Calu3 (cell line): ENCODE measurements at regions not wholly inside any gene's neighbourhood (a gene's known extent, or its start where the extent isn't known, plus 50 kb on each side); places are given as distances from the start of the nearest gene placed in this dataset.

Experiments
- BruUV-seq: library from RNA; stranded (reverse); fragments of 400-500 nt; replicated peaks from 2 replicates; lab custom pipeline; 2021; lab: Mats Ljungman, UMichigan
- CTCF ChIA-PET: fragments of 300-600 bp; sonication (Branson Sonifier 250); formaldehyde crosslinking; loops from one replicate; lab custom pipeline; 2022; ENCODE audit warnings: antibody characterized with exemption; lab: Charles Lee
- DNase-seq: peaks from one replicate; pipeline ENCODE4 v3.0.0; 2022
- H3K27ac Mint-ChIP-seq: one replicate; pipeline ENCODE4 v1.8.0; 2022; ENCODE audit warnings: mixed read lengths; ENCODE audit not compliant: unreplicated experiment
- H3K27me3 Mint-ChIP-seq: one replicate; pipeline ENCODE4 v1.8.0; 2022; ENCODE audit warnings: mixed read lengths; ENCODE audit not compliant: unreplicated experiment
- H3K36me3 Mint-ChIP-seq: one replicate; pipeline ENCODE4 v1.8.0; 2022; ENCODE audit warnings: mild to moderate bottlenecking, moderate library complexity, mixed read lengths; ENCODE audit not compliant: insufficient read depth, unreplicated experiment
- H3K4me1 Mint-ChIP-seq: one replicate; pipeline ENCODE4 v1.8.0; 2022; ENCODE audit warnings: mild to moderate bottlenecking, low read depth, mixed read lengths; ENCODE audit not compliant: unreplicated experiment
- H3K4me3 Mint-ChIP-seq: one replicate; pipeline ENCODE4 v1.8.0; 2022; ENCODE audit warnings: mild to moderate bottlenecking, low read depth, moderate library complexity, mixed read lengths; ENCODE audit not compliant: unreplicated experiment
- H3K9me3 Mint-ChIP-seq: one replicate; pipeline ENCODE4 v1.8.0; 2022; ENCODE audit warnings: low read depth, mixed read lengths; ENCODE audit not compliant: unreplicated experiment
- CTCF ChIP-seq: fragments of 200-600 bp; IDR thresholded peaks from one replicate; pipeline ENCODE4 v1.8.0; 2022; ENCODE audit warnings: antibody characterized with exemption; ENCODE audit not compliant: unreplicated experiment
- intact Hi-C: fragments of 100-400 bp; cut with micrococcal nuclease; formaldehyde crosslinking; loops from one replicate; pipeline ENCODE4 v1.10.0; 2022; ENCODE audit not compliant: unreplicated experiment

- Mint-ChIP-seq H3K4me3 (no peak overlapping the region), H3K36me3 (no peaks in the 10 kb centered on the region), H3K9me3 (no peaks in the 10 kb centered on the region), H3K27me3 (no peaks in the 10 kb centered on the region), H3K4me1 (no peaks in the 10 kb centered on the region), H3K27ac (no peak overlapping the region)
- CTCF ChIA-PET = no interaction called here
- TF ChIP-seq CTCF = no peak
- intact Hi-C loops = no loop called here
- no TSS peak for BruUV-seq
- no peak for DNase-seq
These were observed 702.4 kb upstream of the RAB6C start for GRCh38 chr2:129276978-129277584.

GRCh38 chr2:129277585-129277981, 701.9 kb upstream of the RAB6C start:
- BruUV-seq = no TSS peak
- intact Hi-C loops = no loop called here
- no peaks in the 10 kb centered on the region for H3K9me3 Mint-ChIP-seq
- no peaks in the 10 kb centered on the region for H3K4me1 Mint-ChIP-seq
- no peaks in the 10 kb centered on the region for H3K36me3 Mint-ChIP-seq
- CTCF ChIA-PET = no interaction called here
- TF ChIP-seq CTCF = no peak
- H3K4me3 Mint-ChIP-seq = no peak overlapping the region
- DNase-seq = no peak
- no peak overlapping the region for H3K27ac Mint-ChIP-seq
- H3K27me3 Mint-ChIP-seq = no peaks in the 10 kb centered on the region

GRCh38 chr2:129281791-129282530, 697.5 kb upstream of the RAB6C start:
- Mint-ChIP-seq H3K9me3 (no peaks in the 10 kb centered on the region), H3K27ac (no peak overlapping the region)
- BruUV-seq = no TSS peak

GRCh38 chr2:129285012-129285411, 694.5 kb upstream of the RAB6C start:
- Mint-ChIP-seq H3K9me3 (peaks cover 3% of the 10 kb centered on the region), H3K27me3 (no peaks in the 10 kb centered on the region), H3K4me3 (no peak overlapping the region), H3K4me1 (no peaks in the 10 kb centered on the region), H3K36me3 (no peaks in the 10 kb centered on the region), H3K27ac (no peak overlapping the region)
- TF ChIP-seq CTCF = no peak
- intact Hi-C loops = no loop called here
- CTCF ChIA-PET = no interaction called here
- no TSS peak for BruUV-seq
- DNase-seq = no peak

More at GRCh38 chr2:129281791-129282530, 697.5 kb upstream of the RAB6C start:
- H3K4me1 Mint-ChIP-seq = no peaks in the 10 kb centered on the region
- intact Hi-C loops = no loop called here
- H3K4me3 Mint-ChIP-seq = no peak overlapping the region
- H3K36me3 Mint-ChIP-seq = no peaks in the 10 kb centered on the region
- CTCF ChIA-PET = no interaction called here
- no peak for TF ChIP-seq CTCF
- H3K27me3 Mint-ChIP-seq = no peaks in the 10 kb centered on the region
- DNase-seq = no peak
